SK-N-SH (cell line): ENCODE measurements at regions not wholly inside any gene's neighbourhood (a gene's known extent, or its start where the extent isn't known, plus 50 kb on each side); places are given as distances from the start of the nearest gene placed in this dataset.

Experiments used
- CTCF ChIA-PET: fragments of 300-600, 350-600 bp; formaldehyde crosslinking; extraction: SDS; loops from one replicate; lab custom pipeline; 2021; lab: Yijun Ruan, JAX
- POLR2A ChIA-PET: fragments of 350-600 bp; sonication (Branson Sonifier 250); formaldehyde crosslinking; extraction: SDS; loops from one replicate; lab custom pipeline; 2020; ENCODE audit warnings: antibody characterized with exemption, inconsistent platforms; lab: Yijun Ruan, JAX
- DNase-seq: peaks from one replicate; pipeline ENCODE4 v3.0.0; 2012
- H2AFZ ChIP-seq: fragments of 200-600 bp; sonication (generic); 2 replicates; pipeline ENCODE4 v1.8.1; 2016; ENCODE audit warnings: antibody characterized with exemption, mild to moderate bottlenecking, low read depth
- H3F3A ChIP-seq: fragments of 200-600 bp; sonication (generic); replicated peaks from 2 replicates; pipeline ENCODE3; 2016; ENCODE audit warnings: antibody characterized with exemption, mild to moderate bottlenecking; ENCODE audit not compliant: insufficient read depth
- H3K27ac ChIP-seq, 2 experiments: fragments of 200-500 bp in 1 of 2; fragments of 200-600 bp in 1 of 2; sonication (Bioruptor generic) in 1 of 2; sonication (generic), shearing (Covaris generic) in 1 of 2; 2 replicates each; pipeline versions ENCODE4 v1.5.1 to v1.6.1; 2014 to 2016; ENCODE audit warnings: low read depth in 2 of 2, inconsistent platforms in 1 of 2, low read length in 1 of 2, mild to moderate bottlenecking in 1 of 2, mixed read lengths in 1 of 2
- H3K27me3 ChIP-seq: fragments of 200-600 bp; sonication (generic), shearing (Covaris generic); 2 replicates; pipeline ENCODE4 v1.6.1; 2016; ENCODE audit warnings: mixed run types; ENCODE audit not compliant: insufficient read depth
- H3K36me3 ChIP-seq, 2 experiments: fragments of 200-500 bp in 1 of 2; fragments of 200-600 bp in 1 of 2; sonication (Bioruptor generic) in 1 of 2; sonication (generic) in 1 of 2; replicated peaks in 1 of 2; 2 replicates each; pipeline versions ENCODE3 to v1.5.1; 2014 to 2016; ENCODE audit warnings: low read length in 1 of 2, mild to moderate bottlenecking in 1 of 2; ENCODE audit not compliant: insufficient read depth in 2 of 2, control insufficient read depth in 1 of 2
- H3K4me1 ChIP-seq, 2 experiments: fragments of 200-500 bp in 1 of 2; fragments of 200-600 bp in 1 of 2; sonication (Bioruptor generic) in 1 of 2; sonication (generic), shearing (Covaris generic) in 1 of 2; 2 replicates each; pipeline versions ENCODE4 v1.5.1 to v1.6.1; 2014 to 2016; ENCODE audit warnings: low read depth in 1 of 2, low read length in 1 of 2, mixed run types in 1 of 2; ENCODE audit not compliant: insufficient read depth in 2 of 2, control insufficient read depth in 1 of 2
- H3K4me2 ChIP-seq: fragments of 200-600 bp; sonication (generic), shearing (Covaris generic); 2 replicates; pipeline ENCODE4 v1.6.1; 2017; ENCODE audit warnings: mixed run types
- H3K4me3 ChIP-seq, 2 experiments: fragments of 200-500 bp in 1 of 2; fragments of 200-600 bp in 1 of 2; sonication (Bioruptor generic) in 1 of 2; sonication (generic), shearing (Covaris generic) in 1 of 2; 2 replicates each; pipeline versions ENCODE4 v1.5.1 to v1.8.1; 2014 to 2016; ENCODE audit warnings: low read depth in 2 of 2, inconsistent platforms in 1 of 2, low read length in 1 of 2, mild to moderate bottlenecking in 1 of 2, mixed read lengths in 1 of 2, moderate library complexity in 1 of 2
- H3K79me2 ChIP-seq: fragments of 200-600 bp; sonication (generic); 2 replicates; pipeline ENCODE4 v1.8.1; 2017; ENCODE audit warnings: mild to moderate bottlenecking; ENCODE audit not compliant: insufficient read depth
- H3K9ac ChIP-seq: fragments of 200-600 bp; sonication (generic); 2 replicates; pipeline ENCODE4 v1.6.1; 2017; ENCODE audit warnings: mixed run types
- H3K9me2 ChIP-seq: fragments of 200-600 bp; sonication (generic); 2 replicates; pipeline ENCODE4 v1.6.1; 2017; ENCODE audit warnings: mixed run types
- H3K9me3 ChIP-seq: fragments of 200-600 bp; sonication (generic); 2 replicates; pipeline ENCODE4 v1.6.1; 2017; ENCODE audit warnings: mixed run types, mild to moderate bottlenecking, moderate library complexity
- H4K20me1 ChIP-seq: fragments of 200-600 bp; sonication (generic); 2 replicates; pipeline ENCODE4 v1.6.1; 2017; ENCODE audit warnings: mild to moderate bottlenecking, mixed run types; ENCODE audit not compliant: insufficient read depth
- CTCF ChIP-seq: fragments of 200-600 bp; sonication (generic); IDR thresholded peaks from 2 replicates; pipeline ENCODE4 v1.6.1; 2017; ENCODE audit warnings: antibody characterized with exemption, mild to moderate bottlenecking, moderate library complexity
- ELF1 ChIP-seq: IDR thresholded peaks from 2 replicates; pipeline ENCODE4 v1.4.0; 2012
- MXI1 ChIP-seq: IDR thresholded peaks from 2 replicates; pipeline ENCODE4 v1.6.1; 2012; ENCODE audit warnings: mild to moderate bottlenecking, low read depth, low read length, improper control_type of control experiment
- NRF1 ChIP-seq: IDR thresholded peaks from 2 replicates; pipeline ENCODE4 v1.6.1; 2012; ENCODE audit warnings: low read depth, mild to moderate bottlenecking, low read length
- REST ChIP-seq: IDR thresholded peaks from 2 replicates; pipeline ENCODE4 v1.6.1; 2012; ENCODE audit warnings: mild to moderate bottlenecking, low read depth, low read length, moderate library complexity
- WGBS: methylation state at CpG from one replicate; pipeline ENCODE4 v1.1.6; 2017; ENCODE audit warnings: low lambda C conversion rate; 5-methylcytosine and 5-hydroxymethylcytosine counted together

- H3K4me2 ChIP-seq, result no peak overlapping the region
Observed at GRCh38 chr2:41242001-41242331, 790.1 kb upstream of the SLC8A1 start.

More at GRCh38 chr2:41242001-41242331, 790.1 kb upstream of the SLC8A1 start:
- ChIA-PET POLR2A (no interaction called here), CTCF (interaction anchor here (0.6 to 2.1 kb wide), 2 partner anchors 20 to 176 kb away, joined by 3 to 7 read pairs; no protein-coding TSS in a partner anchor)
- TF ChIP-seq NRF1 (no peak), REST (no peak), MXI1 (no peak), ELF1 (no peak), CTCF (no peak)
- no peaks in the 10 kb centered on the region for H3K27me3 ChIP-seq
- H3K4me1 ChIP-seq, result no peaks in the 10 kb centered on the region; a peak in 1 of 4 replicates
- H2AFZ ChIP-seq, result no peak overlapping the region
- no peaks in the 10 kb centered on the region for H3K79me2 ChIP-seq
- H3K9me2 ChIP-seq, result no peaks in the 10 kb centered on the region
- no peaks in the 10 kb centered on the region for H3K9me3 ChIP-seq
- H3K27ac ChIP-seq, result no peak overlapping the region
- no peaks in the 10 kb centered on the region for H3F3A ChIP-seq
- no peak overlapping the region for H3K9ac ChIP-seq
- no peak for DNase-seq
- 28% methylated on average over 4 of the region's 4 CpGs for WGBS
- H3K4me3 ChIP-seq, result no peak overlapping the region
- H4K20me1 ChIP-seq, result no peaks in the 10 kb centered on the region
- H3K36me3 ChIP-seq, result no peaks in the 10 kb centered on the region
